Kidney (tissue), 13 donors: ENCODE measurements at regions not wholly inside any gene's neighbourhood (a gene's known extent, or its start where the extent isn't known, plus 50 kb on each side); places are given as distances from the start of the nearest gene placed in this dataset.

Experiments
- DNase-seq, 5 donors: peaks; one replicate each; pipeline ENCODE4 v3.0.0-alpha.2; 2013 to 2020
- FAIRE-seq: peaks from 2 replicates; lab custom pipeline; 2012; peaks lifted over from hg19 to GRCh38; lab: Jason Lieb, UNC
- H3K27ac ChIP-seq, 2 donors: one replicate each; pipeline ENCODE4 v1.7.0; 2013; ENCODE audit warnings: low read depth in 2 of 2, low read length in 2 of 2, inconsistent platforms in 1 of 2
- H3K27me3 ChIP-seq: one replicate; pipeline ENCODE4 v1.7.1; 2013; ENCODE audit warnings: low read length, inconsistent platforms; ENCODE audit not compliant: control insufficient read depth, insufficient read depth
- H3K36me3 ChIP-seq, 3 donors: one replicate each; pipeline versions ENCODE4 v1.7.0 to v1.7.1; 2013; ENCODE audit warnings: low read length in 3 of 3, control low read depth in 1 of 3, inconsistent platforms in 1 of 3; ENCODE audit not compliant: insufficient read depth in 3 of 3, control insufficient read depth in 2 of 3
- H3K4me1 ChIP-seq, 3 donors: one replicate each; pipeline versions ENCODE4 v1.7.0 to v1.7.1; 2013; ENCODE audit warnings: low read length in 3 of 3, inconsistent platforms in 1 of 3, low read depth in 1 of 3; ENCODE audit not compliant: control insufficient read depth in 2 of 3, insufficient read depth in 2 of 3
- H3K4me3 ChIP-seq, 3 donors: one replicate each; pipeline versions ENCODE4 v1.7.0 to v1.8.1; 2013; ENCODE audit warnings: low read length in 3 of 3, control low read depth in 1 of 3, inconsistent platforms in 1 of 3
- H3K9ac ChIP-seq, 3 donors: one replicate each; pipeline versions ENCODE4 v1.7.0 to v1.7.1; 2013; ENCODE audit warnings: low read length in 3 of 3, control low read depth in 1 of 3, inconsistent platforms in 1 of 3
- H3K9me3 ChIP-seq, 3 donors: one replicate each; pipeline versions ENCODE4 v1.7.0 to v1.7.1; 2013; ENCODE audit warnings: low read length in 3 of 3, control low read depth in 1 of 3, inconsistent platforms in 1 of 3; ENCODE audit not compliant: control insufficient read depth in 2 of 3, insufficient read depth in 1 of 3
- CTCF ChIP-seq: IDR thresholded peaks from 3 replicates; pipeline ENCODE4 v1.5.1; 2012; ENCODE audit warnings: mild to moderate bottlenecking, moderate library complexity, borderline replicate concordance; ENCODE audit not compliant: insufficient read depth; ENCODE audit errors: extremely low read depth
- intact Hi-C: fragments of 100-400 bp; cut with DNase I; formaldehyde crosslinking; loops from one replicate; pipeline ENCODE4 v1.11.1; 2022
- donor health status: control.
- donor health status: control.
- donor health status: control.
- donor health status: control.
- donor health status: control.
- donor health status: DM: yes; HTN: yes; CAD: no.
- donor health status: Normal renal cell carcinoma (clear cell type).

DNA sequence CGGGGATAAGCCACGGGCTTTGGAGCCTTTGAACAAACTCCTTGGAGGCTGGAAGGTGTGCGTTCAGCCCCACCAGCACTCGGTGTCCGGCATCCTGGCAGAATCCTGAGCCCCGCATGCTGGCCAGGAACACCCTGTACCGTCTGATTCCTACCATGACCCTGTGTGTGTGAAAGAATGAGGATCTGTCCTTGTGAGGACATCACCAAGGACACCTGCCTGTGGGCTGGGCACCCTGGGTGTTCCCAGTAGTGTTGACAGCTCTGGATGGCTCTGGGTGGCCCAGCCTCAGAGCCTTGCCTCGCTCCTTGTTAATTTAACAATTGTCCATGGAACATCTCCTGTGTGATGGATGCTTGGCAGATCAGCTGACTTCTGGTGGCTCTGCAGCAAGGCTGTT is 234.3 kb downstream of the QKI start:
- FAIRE-seq (no peak), DNase-seq (no peak)
- H3K4me3 ChIP-seq: no peak overlapping the region
- no peak overlapping the region for H3K27ac ChIP-seq
- H3K9me3 ChIP-seq: no peaks in the 10 kb centered on the region
- no peaks in the 10 kb centered on the region for H3K27me3 ChIP-seq
- no peak overlapping the region for H3K9ac ChIP-seq
- no peaks in the 10 kb centered on the region for H3K36me3 ChIP-seq
- intact Hi-C loops: no loop called here
- TF ChIP-seq CTCF: no peak
- no peaks in the 10 kb centered on the region for H3K4me1 ChIP-seq

- Histone ChIP-seq H3K27ac (no peak overlapping the region), H3K9ac (no peak overlapping the region), H3K36me3 (no peaks in the 10 kb centered on the region), H3K27me3 (no peaks in the 10 kb centered on the region), H3K9me3 (no peaks in the 10 kb centered on the region), H3K4me3 (no peak overlapping the region), H3K4me1 (no peaks in the 10 kb centered on the region)
- TF ChIP-seq CTCF: no peak
- no peak for FAIRE-seq
- intact Hi-C loops: no loop called here
- DNase-seq: no peak
Measured at GRCh38 chr6:163647624-163648023, 233.1 kb downstream of the QKI start.

DNA sequence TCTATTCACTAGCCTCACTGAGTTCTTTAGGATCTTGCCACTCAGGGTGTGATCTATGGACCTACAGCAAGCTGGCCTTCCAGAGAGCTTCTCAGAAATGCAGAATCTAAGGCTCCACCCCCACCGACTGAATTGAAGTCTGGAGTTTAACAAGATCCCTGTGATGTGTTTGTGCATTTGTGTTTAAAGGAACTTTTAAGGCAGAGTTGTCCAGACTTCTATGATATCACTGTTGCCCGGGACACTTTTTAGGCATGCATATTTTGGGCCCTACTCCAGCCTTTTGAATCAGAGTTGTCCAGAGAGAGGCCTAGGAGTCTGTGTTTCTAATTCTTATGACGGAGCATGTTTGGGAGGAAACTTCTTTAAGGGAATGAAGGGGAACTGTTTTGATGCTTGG is 232.3 kb downstream of the QKI start:
- intact Hi-C loops: no loop called here
- no peak for TF ChIP-seq CTCF
- Histone ChIP-seq H3K27me3 (no peaks in the 10 kb centered on the region), H3K27ac (no peak overlapping the region), H3K9me3 (no peaks in the 10 kb centered on the region), H3K4me3 (no peak overlapping the region), H3K36me3 (no peaks in the 10 kb centered on the region), H3K4me1 (no peaks in the 10 kb centered on the region), H3K9ac (no peak overlapping the region)
- no peak for FAIRE-seq
- DNase-seq: no peak

- Histone ChIP-seq H3K27ac (no peak overlapping the region), H3K4me1 (no peaks in the 10 kb centered on the region), H3K36me3 (no peaks in the 10 kb centered on the region), H3K4me3 (no peak overlapping the region), H3K9me3 (no peaks in the 10 kb centered on the region), H3K9ac (no peak overlapping the region), H3K27me3 (no peaks in the 10 kb centered on the region)
- FAIRE-seq: no peak
- intact Hi-C loops: no loop called here
- TF ChIP-seq CTCF: no peak
- DNase-seq: no peak
Measured at GRCh38 chr6:163646133-163646532, 231.6 kb downstream of the QKI start.
